GM12875 (cell line): ENCODE measurements at regions not wholly inside any gene's neighbourhood (a gene's known extent, or its start where the extent isn't known, plus 50 kb on each side); places are given as distances from the start of the nearest gene placed in this dataset.

Source experiments
- H3K4me3 ChIP-seq: one replicate; pipeline ENCODE4 v1.5.1; 2011; ENCODE audit warnings: low read depth, low read length, control low read depth
- TF ChIP-seq, protein P1 (sequence below): IDR thresholded peaks from 2 replicates; pipeline ENCODE4 v1.5.1; 2011; ENCODE audit warnings: low read depth, mild to moderate bottlenecking, control low read depth, inconsistent platforms, low read length, moderate library complexity, borderline replicate concordance; ENCODE audit not compliant: insufficient read depth

DNA sequence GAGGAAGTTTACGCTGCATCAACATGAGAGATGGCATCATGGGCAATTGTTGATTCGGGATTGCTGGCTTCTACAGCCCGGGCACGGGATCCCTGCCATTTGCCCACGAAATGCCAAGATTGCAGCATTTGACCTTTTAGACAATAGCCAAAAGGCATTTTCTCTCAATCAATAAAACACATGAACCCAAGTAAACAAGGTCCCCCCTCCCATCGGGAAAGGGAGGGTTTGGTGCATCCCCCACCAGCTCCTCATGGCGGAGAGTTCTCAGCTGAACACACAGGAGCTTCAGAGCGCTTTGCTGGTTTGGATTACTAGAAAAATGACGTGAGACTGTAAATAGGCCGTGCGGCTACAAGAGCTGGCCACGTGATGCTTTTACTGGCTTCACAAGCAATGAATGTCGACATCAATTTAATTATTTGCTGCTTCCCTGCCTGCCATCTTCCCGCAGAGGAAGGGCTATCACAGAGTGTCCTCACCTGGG lies 147.6 kb downstream of the C16orf95 start:
- TF ChIP-seq, protein P1, sequence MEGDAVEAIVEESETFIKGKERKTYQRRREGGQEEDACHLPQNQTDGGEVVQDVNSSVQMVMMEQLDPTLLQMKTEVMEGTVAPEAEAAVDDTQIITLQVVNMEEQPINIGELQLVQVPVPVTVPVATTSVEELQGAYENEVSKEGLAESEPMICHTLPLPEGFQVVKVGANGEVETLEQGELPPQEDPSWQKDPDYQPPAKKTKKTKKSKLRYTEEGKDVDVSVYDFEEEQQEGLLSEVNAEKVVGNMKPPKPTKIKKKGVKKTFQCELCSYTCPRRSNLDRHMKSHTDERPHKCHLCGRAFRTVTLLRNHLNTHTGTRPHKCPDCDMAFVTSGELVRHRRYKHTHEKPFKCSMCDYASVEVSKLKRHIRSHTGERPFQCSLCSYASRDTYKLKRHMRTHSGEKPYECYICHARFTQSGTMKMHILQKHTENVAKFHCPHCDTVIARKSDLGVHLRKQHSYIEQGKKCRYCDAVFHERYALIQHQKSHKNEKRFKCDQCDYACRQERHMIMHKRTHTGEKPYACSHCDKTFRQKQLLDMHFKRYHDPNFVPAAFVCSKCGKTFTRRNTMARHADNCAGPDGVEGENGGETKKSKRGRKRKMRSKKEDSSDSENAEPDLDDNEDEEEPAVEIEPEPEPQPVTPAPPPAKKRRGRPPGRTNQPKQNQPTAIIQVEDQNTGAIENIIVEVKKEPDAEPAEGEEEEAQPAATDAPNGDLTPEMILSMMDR: no peak
- no peak overlapping the region for H3K4me3 ChIP-seq

DNA sequence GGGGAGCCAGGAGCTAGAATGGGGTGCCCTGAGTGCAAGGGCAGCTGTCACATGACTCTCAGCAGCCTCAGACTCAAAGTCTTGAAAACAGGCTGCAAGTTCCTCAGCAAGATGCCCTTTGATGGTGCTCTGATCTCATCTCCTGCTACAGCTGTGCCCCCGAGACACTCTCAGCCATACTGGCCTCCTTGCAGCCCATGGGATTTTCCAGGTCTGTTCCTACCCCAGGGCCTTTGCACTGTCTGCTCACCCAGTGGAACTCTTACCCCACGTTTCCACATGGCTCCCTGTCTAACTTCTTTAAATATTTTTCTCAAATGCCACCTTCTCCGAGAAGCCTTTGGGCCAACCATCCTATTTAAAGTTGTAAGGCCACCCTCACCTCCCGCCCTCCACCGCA lies 146.9 kb downstream of the C16orf95 start:
- TF ChIP-seq, protein P1: no peak
- H3K4me3 ChIP-seq: no peak overlapping the region

DNA sequence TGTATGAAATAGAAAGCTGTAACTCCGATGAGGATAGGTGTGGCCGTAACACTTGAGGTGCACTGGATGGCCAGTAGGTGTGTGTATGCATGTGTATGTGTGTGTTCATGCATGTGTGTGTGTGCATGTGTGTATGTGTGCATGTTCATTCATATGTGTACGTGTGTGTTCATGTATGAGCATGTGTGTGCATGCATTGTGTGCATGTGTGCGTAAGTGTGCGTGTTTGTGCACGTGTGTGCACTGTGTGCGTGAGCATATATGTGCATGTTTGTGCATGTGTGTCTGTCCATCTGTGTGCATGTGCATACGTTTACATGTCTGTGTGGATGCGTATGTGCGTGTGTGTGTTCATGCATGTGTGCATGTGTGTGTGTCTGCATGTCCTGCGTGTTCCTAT lies 145.5 kb downstream of the C16orf95 start:
- TF ChIP-seq, protein P1: no peak
- H3K4me3 ChIP-seq: no peak overlapping the region

DNA sequence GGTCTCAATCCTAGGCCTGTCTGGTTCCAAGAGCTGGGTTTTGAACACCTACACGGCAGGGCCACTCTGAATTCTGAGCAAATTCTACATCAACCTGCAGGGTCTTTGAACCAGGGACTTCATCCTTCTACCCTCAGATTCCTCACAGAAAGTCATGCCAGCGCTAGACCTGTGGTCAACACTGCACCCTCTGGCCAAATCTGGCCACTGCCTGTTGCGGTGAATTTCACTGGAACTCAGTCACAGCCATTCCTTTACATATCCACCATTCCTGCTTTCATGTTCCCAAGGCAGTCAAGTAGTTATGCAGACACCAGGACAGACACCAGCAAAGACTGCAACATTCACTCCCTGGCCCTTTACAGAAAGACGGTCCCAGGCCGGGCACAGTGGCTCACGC lies 144.6 kb downstream of the C16orf95 start:
- H3K4me3 ChIP-seq: no peak overlapping the region
- TF ChIP-seq, protein P1: no peak

DNA sequence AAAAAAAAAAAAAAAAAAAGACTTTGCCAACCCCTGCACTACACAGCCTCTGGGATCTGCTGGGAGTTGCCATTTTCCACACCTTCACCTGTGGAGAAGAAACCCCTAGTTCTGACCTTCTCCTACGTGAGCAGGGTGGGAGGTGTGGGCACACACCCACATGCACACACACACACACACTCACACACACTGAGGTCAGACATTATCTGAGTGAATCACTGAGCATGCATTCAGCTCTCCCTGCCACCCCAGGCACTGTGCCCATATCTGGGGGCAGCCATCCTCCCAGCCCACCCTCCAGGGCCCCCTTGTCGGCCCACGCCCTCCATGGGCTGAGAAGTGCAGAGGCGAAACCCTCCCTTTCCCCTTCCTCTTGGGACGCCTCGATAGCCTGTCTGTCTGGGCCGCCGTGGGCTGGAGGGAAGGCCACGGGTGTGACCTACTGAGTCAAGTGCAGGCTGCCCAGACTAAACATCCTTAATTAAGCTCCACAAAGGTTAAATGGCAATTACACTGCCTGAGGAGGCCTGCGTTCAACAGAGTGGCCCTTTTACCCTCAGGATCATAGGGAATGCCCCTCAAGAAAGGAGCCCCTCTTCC lies 143.8 kb downstream of the C16orf95 start:
- H3K4me3 ChIP-seq: no peak overlapping the region
- TF ChIP-seq, protein P1: no peak

DNA sequence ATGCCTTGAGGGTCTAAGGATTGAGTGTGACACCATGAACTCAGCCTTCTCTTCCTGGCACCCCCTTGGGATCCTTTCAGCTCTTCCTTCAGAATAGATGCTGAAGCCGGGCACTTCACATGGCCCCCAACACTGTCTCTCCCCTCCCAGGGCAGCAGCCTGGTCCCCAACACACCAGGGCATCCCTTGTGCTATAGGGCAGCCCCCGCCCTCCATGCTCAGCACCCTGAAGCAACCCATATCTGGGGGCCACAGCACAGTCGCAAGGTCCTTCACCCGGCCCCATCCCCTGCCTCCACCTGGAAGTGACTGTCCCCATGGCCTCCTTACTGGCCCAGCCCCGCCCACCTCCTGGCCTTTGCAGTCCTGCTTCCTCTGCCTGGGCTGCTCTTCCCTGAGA lies 143.1 kb downstream of the C16orf95 start:
- TF ChIP-seq, protein P1: no peak
- no peak overlapping the region for H3K4me3 ChIP-seq

DNA sequence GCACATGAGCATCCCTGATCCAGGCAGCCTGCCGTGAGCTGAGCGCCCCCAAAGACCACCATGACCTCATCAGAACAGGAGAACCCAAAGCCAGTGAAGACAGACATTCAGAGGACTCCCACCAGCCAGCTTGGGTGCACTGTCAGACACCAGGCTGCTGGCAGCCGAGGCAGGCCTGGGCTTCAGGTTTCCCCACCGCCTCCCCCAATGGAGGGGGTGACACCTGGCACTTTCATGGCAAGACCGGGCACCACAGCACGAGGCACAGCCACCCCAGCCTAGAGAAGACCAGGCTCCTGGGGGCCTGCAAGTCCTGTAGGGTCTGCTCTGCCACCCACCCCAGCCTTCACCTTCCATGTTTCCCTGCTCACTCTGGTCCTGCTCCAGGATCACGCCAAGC lies 140.5 kb downstream of the C16orf95 start:
- TF ChIP-seq, protein P1: no peak
- H3K4me3 ChIP-seq: no peak overlapping the region
